Activated CD4-positive, alpha-beta T cell treated with anti-CD3 and anti-CD28 coated beads for 36 hours (primary cell): ENCODE measurements at regions not wholly inside any gene's neighbourhood (a gene's known extent, or its start where the extent isn't known, plus 50 kb on each side); places are given as distances from the start of the nearest gene placed in this dataset.

Experiments
- ATAC-seq: fragments of 200-7000 bp; cut with Tn5 transposase; one replicate; pipeline ENCODE4 v1.10.0; 2021; ENCODE audit warnings: mild to moderate bottlenecking, moderate library complexity
- CTCF ChIA-PET: fragments of 350-600 bp; sonication (Branson Sonifier 250); formaldehyde crosslinking; loops from one replicate; lab custom pipeline; 2021; ENCODE audit warnings: antibody characterized with exemption; lab: Charles Lee
- POLR2A ChIA-PET: fragments of 350-600 bp; sonication (Branson Sonifier 250); formaldehyde crosslinking; loops from one replicate; lab custom pipeline; 2021; ENCODE audit warnings: antibody characterized with exemption, inconsistent platforms; lab: Charles Lee
- DNase-seq: peaks from one replicate; pipeline ENCODE4 v3.0.0-alpha.2; 2020
- H3K27ac Mint-ChIP-seq: one replicate; pipeline ENCODE4 v1.8.0; 2021; ENCODE audit warnings: mixed read lengths
- H3K27me3 Mint-ChIP-seq: one replicate; pipeline ENCODE4 v1.8.0; 2021; ENCODE audit warnings: mixed read lengths
- H3K36me3 Mint-ChIP-seq: one replicate; pipeline ENCODE4 v1.8.0; 2021; ENCODE audit warnings: low read depth, mixed read lengths
- H3K4me1 Mint-ChIP-seq: one replicate; pipeline ENCODE4 v1.8.0; 2021; ENCODE audit warnings: mixed read lengths
- H3K4me3 Mint-ChIP-seq: one replicate; pipeline ENCODE4 v1.8.0; 2021; ENCODE audit warnings: mild to moderate bottlenecking, moderate library complexity, mixed read lengths
- H3K9me3 Mint-ChIP-seq: one replicate; pipeline ENCODE4 v1.8.0; 2021; ENCODE audit warnings: low read depth, mixed read lengths
- intact Hi-C, 2 experiments: fragments of 100-400 bp; cut with DNase I in 1 of 2; cut with micrococcal nuclease in 1 of 2; formaldehyde crosslinking; loops; one replicate each; pipeline versions ENCODE4 v1.14.2 to v1.15.1; 2022 to 2024; cut with DNase I, micrococcal nuclease

DNA sequence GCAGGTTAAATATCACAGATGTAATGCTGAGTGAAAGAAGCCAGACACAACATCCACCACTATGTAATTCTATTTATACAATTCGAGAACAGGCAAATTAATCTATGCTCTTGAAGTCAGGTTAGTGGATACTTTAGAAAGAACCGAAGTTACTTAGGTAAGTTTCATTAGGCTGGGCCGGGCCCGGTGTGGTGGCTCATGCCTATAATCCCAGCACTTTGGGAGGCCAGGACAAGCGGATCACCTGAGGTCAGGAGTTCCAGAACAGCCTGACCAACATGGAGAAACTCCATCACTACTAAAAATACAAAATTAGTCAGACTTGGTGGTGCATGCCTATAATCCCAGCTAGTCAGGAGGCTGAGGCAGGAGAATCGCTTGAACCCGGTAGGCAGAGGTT, 1105.7 kb downstream of the NSUN3 start:
- Mint-ChIP-seq H3K4me1 (no peaks in the 10 kb centered on the region), H3K27me3 (no peaks in the 10 kb centered on the region), H3K27ac (no peak overlapping the region), H3K9me3 (peaks cover 9% of the 10 kb centered on the region), H3K4me3 (no peak overlapping the region), H3K36me3 (no peaks in the 10 kb centered on the region)
- ATAC-seq (no peak), DNase-seq (no peak)
- POLR2A ChIA-PET, result no interaction called here
- CTCF ChIA-PET, result no interaction called here
- intact Hi-C loops, result no loop called here

DNA sequence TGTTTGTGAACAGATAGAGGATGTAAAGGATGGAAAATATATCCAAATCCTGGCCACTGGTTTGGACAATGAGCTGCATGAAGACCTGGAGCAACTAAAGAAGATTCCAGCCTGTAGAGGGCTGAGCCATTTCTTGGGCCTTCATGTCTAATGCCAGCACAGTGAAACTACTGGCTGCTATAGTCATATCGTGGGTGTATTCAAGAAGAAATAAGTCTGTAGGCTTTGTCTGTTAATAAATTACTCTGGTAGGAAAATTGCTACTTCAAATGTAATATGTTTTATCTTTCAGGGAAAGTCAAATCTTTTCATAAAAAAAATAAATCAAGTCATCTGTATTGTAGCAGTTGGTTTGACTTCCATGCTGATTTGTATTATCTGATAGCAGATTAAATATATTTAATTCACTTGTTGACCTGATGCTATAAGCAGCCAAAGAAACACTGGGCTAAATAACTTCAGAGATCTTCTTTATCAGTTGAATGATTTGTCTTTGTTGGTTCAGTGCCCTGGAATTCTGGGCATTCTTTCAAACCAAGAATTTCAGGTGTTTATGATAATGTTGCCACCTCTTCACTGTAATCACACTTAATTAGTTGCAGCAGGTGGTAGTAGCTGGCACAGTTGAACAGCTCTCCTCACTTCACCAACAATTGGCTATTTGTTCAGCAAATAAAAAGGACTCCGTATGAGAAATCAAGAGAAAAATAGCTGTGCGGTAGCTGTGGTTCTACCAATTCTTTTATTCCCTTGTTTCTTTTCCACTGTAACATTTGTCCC, 1109.5 kb downstream of the NSUN3 start:
- ATAC-seq (no peak), DNase-seq (no peak)
- intact Hi-C loops, result no loop called here
- H3K27ac Mint-ChIP-seq, result no peak overlapping the region
- H3K27me3 Mint-ChIP-seq, result no peaks in the 10 kb centered on the region
- no peaks in the 10 kb centered on the region for H3K36me3 Mint-ChIP-seq
- CTCF ChIA-PET, result no interaction called here
- H3K4me1 Mint-ChIP-seq, result no peaks in the 10 kb centered on the region
- peaks cover 9% of the 10 kb centered on the region for H3K9me3 Mint-ChIP-seq
- no peak overlapping the region for H3K4me3 Mint-ChIP-seq
- POLR2A ChIA-PET, result no interaction called here

DNA sequence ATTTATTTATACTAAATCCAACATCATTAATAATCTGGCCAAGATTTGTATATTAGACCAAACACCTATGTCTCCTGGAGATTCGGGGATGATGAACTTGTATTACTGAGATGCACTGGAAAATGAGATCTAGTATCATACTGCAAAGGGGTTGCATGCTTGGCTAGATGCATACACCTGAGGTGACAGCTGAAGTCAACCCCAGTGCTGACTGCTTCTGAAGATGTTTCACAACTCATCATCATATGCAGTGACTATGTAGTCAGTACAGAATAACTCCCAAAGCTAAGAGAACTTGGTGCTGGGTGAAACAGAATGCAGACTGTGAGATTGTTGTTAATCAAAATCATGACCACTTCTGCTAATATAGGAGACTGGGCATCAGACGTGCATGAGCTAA, 1114.2 kb downstream of the NSUN3 start:
- H3K4me1 Mint-ChIP-seq, result no peaks in the 10 kb centered on the region
- DNase-seq, result no peak
- no peaks in the 10 kb centered on the region for H3K27me3 Mint-ChIP-seq
- H3K9me3 Mint-ChIP-seq, result peaks cover 5% of the 10 kb centered on the region
- no peak overlapping the region for H3K27ac Mint-ChIP-seq
- CTCF ChIA-PET, result interaction anchor here (1.5 kb wide), 1 partner anchor 9 kb away, joined by 3 read pairs; no protein-coding TSS in a partner anchor
- intact Hi-C loops, result no loop called here
- no peaks in the 10 kb centered on the region for H3K36me3 Mint-ChIP-seq
- H3K4me3 Mint-ChIP-seq, result no peak overlapping the region
- POLR2A ChIA-PET, result no interaction called here
- no peak for ATAC-seq

DNA sequence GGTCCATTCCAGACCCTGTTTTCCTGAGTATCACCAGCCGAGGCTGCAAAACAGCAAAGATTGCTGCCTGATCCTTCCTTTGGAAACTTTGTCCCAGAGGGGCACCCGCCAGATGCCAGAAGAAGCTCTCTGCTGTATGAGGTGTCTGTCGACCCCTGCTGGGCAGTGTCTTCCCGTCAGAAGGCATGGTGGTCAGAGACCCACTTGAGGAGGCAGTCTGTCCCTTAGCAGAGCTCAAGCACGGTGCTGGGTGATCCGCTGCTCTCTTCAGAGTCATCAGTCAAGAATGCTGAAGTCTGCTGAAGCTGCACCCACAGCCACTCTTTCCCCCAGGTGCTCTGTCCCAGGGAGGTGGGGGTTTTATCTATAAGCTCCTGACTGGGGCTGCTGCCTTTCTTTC, 1121.2 kb downstream of the NSUN3 start:
- H3K27ac Mint-ChIP-seq, result no peak overlapping the region
- H3K4me1 Mint-ChIP-seq, result no peaks in the 10 kb centered on the region
- intact Hi-C loops, result no loop called here
- no peak for ATAC-seq
- no peaks in the 10 kb centered on the region for H3K27me3 Mint-ChIP-seq
- DNase-seq, result no peak
- no peaks in the 10 kb centered on the region for H3K36me3 Mint-ChIP-seq
- CTCF ChIA-PET, result no interaction called here
- H3K9me3 Mint-ChIP-seq, result peaks cover 4% of the 10 kb centered on the region
- no peak overlapping the region for H3K4me3 Mint-ChIP-seq
- POLR2A ChIA-PET, result no interaction called here

DNA sequence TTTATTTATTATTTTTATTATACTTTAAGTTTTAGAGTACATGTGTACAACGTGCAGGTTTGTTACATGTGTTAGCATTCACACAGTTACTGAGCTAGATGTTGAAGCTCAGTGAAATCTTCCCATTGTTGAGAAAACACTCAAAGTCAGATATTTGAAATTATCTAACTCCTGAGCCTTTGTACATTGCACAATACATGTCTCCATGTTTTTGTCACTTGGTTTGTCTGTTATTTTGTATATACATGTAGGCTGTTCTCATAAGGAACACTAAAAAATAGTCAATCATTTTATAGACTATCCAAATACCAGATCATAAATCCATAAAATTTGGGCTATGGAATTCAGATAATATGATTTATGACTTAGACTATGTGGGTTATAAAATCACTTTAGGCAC, 1126.5 kb downstream of the NSUN3 start:
- no peaks in the 10 kb centered on the region for H3K4me1 Mint-ChIP-seq
- no peak overlapping the region for H3K4me3 Mint-ChIP-seq
- DNase-seq (no peak), ATAC-seq (no peak)
- intact Hi-C loops, result no loop called here
- H3K9me3 Mint-ChIP-seq, result peaks cover 2% of the 10 kb centered on the region
- POLR2A ChIA-PET, result no interaction called here
- CTCF ChIA-PET, result no interaction called here
- no peak overlapping the region for H3K27ac Mint-ChIP-seq
- no peaks in the 10 kb centered on the region for H3K27me3 Mint-ChIP-seq
- no peaks in the 10 kb centered on the region for H3K36me3 Mint-ChIP-seq

DNA sequence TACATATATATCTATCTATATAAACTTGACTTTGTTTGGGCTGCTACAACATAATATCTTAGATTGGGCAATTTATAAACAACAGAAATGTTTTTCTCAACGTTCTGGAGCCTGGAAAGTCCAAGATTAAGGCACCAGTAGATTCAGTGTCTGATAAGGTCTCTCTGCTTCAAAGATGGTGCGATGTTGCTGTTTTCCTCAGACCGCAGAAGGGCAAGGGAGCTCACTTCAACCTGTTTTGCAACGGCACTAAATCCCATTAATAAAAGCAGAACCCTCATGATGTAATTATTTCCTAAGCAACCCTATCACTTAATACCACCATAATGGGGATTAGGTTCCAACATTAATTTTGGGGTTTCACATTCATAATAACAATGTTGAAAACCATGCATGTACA, 1134.8 kb downstream of the NSUN3 start:
- H3K4me1 Mint-ChIP-seq, result no peaks in the 10 kb centered on the region
- CTCF ChIA-PET, result no interaction called here
- no peak for DNase-seq
- no peaks in the 10 kb centered on the region for H3K27me3 Mint-ChIP-seq
- peaks cover 2% of the 10 kb centered on the region for H3K9me3 Mint-ChIP-seq
- H3K27ac Mint-ChIP-seq, result no peak overlapping the region
- POLR2A ChIA-PET, result no interaction called here
- ATAC-seq, result no peak
- no peak overlapping the region for H3K4me3 Mint-ChIP-seq
- intact Hi-C loops, result no loop called here
- no peaks in the 10 kb centered on the region for H3K36me3 Mint-ChIP-seq

DNA sequence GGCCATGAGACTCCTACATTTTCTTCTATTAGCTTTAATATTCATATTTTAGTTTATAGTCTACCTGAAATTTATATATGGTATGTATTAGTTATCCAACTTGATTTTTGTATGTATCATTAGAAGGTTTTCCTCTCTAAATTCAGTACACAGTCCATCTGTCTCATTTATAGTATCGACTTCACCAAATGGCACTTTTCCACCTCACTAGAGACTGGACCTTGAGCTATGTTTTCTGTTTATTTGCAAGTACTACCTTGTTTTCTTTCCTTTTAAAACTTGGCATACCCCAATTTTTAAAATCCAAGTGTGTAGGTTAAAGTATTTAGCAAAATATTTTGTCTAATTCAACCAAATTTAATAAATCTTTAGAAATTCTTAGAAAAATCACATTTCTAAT, 1137.5 kb downstream of the NSUN3 start:
- Mint-ChIP-seq H3K27me3 (no peaks in the 10 kb centered on the region), H3K4me1 (no peaks in the 10 kb centered on the region), H3K27ac (no peak overlapping the region), H3K9me3 (peaks cover 16% of the 10 kb centered on the region), H3K4me3 (no peak overlapping the region), H3K36me3 (no peaks in the 10 kb centered on the region)
- CTCF ChIA-PET, result interaction anchor here (0.6 kb wide), 1 partner anchor 381 kb away, joined by 4 read pairs; no protein-coding TSS in a partner anchor
- POLR2A ChIA-PET, result no interaction called here
- ATAC-seq (no peak), DNase-seq (no peak)
- intact Hi-C loops, result no loop called here

DNA sequence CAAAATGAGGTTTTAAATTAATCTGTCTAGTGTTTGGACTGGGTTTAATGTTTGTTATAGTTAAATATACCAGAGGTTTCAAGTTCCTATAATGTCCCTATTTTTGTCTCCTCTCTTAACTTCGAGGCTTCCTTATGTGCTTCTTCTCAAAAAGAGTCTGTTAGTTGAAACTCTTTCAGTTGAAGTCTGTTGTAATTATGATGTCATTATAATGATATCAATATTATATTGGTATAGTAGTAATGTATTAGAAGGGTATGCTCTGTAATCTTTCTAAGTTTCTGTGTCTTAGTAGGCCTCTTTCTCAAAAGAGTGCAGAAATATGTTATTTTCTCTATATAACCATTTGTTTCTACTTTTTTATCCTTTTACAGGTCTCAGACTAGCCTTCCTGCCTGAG, 1148.0 kb downstream of the NSUN3 start:
- intact Hi-C loops, result no loop called here
- Mint-ChIP-seq H3K9me3 (peaks cover 5% of the 10 kb centered on the region), H3K4me1 (no peaks in the 10 kb centered on the region), H3K27ac (no peak overlapping the region), H3K4me3 (no peak overlapping the region), H3K36me3 (no peaks in the 10 kb centered on the region), H3K27me3 (no peaks in the 10 kb centered on the region)
- ChIA-PET CTCF (no interaction called here), POLR2A (interaction anchor here (0.6 kb wide), 1 partner anchor 26 kb away, joined by 5 read pairs; no protein-coding TSS in a partner anchor)
- no peak for ATAC-seq
- no peak for DNase-seq

DNA sequence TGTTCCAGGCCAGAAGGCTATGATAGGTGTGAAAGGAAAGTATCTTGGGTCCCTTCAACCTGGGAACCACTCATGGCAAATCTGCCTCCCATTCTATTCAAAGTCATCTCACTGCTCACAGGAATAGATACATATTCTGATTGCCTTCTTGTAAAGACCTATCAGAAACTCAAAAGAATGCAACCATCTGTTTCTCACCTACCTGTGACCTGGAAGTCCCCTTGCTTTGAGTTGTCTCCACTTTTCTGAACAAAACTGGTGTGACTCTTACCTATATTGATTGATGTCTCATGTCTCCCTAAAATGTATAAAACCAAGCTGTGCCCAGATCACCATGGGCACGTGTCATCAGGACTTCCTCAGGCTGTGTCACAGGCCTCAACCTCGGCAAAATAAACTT, 1149.3 kb downstream of the NSUN3 start:
- Mint-ChIP-seq H3K4me3 (no peak overlapping the region), H3K36me3 (no peaks in the 10 kb centered on the region), H3K9me3 (peaks cover 7% of the 10 kb centered on the region), H3K4me1 (no peaks in the 10 kb centered on the region), H3K27ac (no peak overlapping the region), H3K27me3 (no peaks in the 10 kb centered on the region)
- intact Hi-C loops, result no loop called here
- ChIA-PET POLR2A (no interaction called here), CTCF (interaction anchor here (0.8 kb wide), 1 partner anchor 11 kb away, joined by 3 read pairs; no protein-coding TSS in a partner anchor)
- ATAC-seq (no peak), DNase-seq (no peak)

DNA sequence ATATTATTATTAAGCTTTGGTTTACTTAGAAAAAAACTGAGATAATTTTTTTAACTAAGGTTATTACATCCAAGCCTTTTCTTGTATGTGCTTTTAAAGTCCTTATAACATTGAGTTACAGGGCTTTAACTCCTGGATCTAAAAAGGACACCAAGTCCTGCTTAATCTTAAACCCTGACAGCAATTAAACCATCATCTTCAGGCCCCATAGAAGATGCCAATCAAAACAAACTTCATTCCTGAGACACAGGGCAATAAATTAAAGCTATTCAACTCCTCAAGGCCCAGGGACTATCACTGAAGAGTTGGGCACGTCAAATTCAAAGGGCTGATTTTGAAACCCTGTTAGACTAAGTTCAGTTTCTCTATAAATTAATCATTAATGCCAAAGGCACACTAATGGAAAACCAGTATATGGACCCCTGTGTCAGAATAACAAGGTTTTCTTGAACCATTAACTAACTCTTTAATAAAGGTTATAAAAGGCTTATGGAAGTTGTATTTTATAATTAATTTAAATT, 1152.6 kb downstream of the NSUN3 start:
- intact Hi-C loops, result no loop called here
- H3K4me1 Mint-ChIP-seq, result no peaks in the 10 kb centered on the region

DNA sequence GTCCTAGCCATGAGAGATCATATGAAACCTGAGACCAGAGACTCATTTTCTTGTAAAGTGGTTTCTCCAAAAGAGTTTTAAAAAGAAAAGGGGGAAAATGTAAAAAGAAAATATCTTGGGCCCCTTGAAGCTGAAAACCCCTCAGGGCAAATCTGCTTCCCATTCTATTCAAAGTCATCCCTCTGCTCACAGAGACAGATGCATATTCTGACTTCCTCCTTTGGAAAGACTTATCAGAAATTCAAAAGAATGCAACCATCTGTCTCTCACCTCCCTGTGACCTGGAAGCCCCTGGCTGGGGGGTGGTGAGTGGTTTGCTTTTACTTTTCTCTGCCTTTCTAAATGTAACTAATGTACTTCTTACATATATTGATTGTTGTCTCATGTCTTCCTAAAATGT, 1154.8 kb downstream of the NSUN3 start:
- intact Hi-C loops, result no loop called here
- ChIA-PET CTCF (no interaction called here), POLR2A (no interaction called here)
- Mint-ChIP-seq H3K9me3 (peaks cover 7% of the 10 kb centered on the region), H3K4me3 (no peak overlapping the region), H3K4me1 (no peaks in the 10 kb centered on the region), H3K27me3 (no peaks in the 10 kb centered on the region), H3K36me3 (no peaks in the 10 kb centered on the region), H3K27ac (no peak overlapping the region)
- ATAC-seq (no peak), DNase-seq (no peak)

More for the DNA sequence above, 1152.6 kb downstream of the NSUN3 start:
- POLR2A ChIA-PET, result no interaction called here
- no peak overlapping the region for H3K27ac Mint-ChIP-seq
- CTCF ChIA-PET, result no interaction called here
- no peaks in the 10 kb centered on the region for H3K27me3 Mint-ChIP-seq
- DNase-seq (no peak), ATAC-seq (no peak)
- H3K36me3 Mint-ChIP-seq, result no peaks in the 10 kb centered on the region
- peaks cover 9% of the 10 kb centered on the region for H3K9me3 Mint-ChIP-seq
- no peak overlapping the region for H3K4me3 Mint-ChIP-seq

DNA sequence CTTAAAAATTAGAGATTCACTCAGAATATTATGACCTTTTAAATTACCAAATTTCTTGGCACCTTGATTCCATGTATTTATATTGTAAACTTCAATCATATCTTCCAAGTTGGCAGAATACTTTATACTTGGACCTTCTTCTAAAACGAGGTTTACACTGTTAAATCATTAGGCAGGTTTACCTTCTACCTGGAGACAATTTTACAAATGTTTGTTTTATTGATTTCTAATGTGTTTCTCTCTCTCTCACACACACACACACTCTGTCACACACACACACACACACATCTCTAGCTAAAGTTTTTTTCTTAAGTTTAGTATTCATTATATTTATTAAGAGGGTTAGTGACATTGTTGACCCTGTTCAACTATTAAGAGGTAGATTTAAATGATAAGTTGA, 1155.6 kb downstream of the NSUN3 start:
- intact Hi-C loops, result no loop called here
- ChIA-PET POLR2A (no interaction called here), CTCF (no interaction called here)
- Mint-ChIP-seq H3K27me3 (no peaks in the 10 kb centered on the region), H3K36me3 (no peaks in the 10 kb centered on the region), H3K9me3 (peaks cover 7% of the 10 kb centered on the region), H3K27ac (no peak overlapping the region), H3K4me3 (no peak overlapping the region), H3K4me1 (no peaks in the 10 kb centered on the region)
- DNase-seq (no peak), ATAC-seq (no peak)
